Ascending aorta (tissue), 2 donors: ENCODE measurements at regions not wholly inside any gene's neighbourhood (a gene's known extent, or its start where the extent isn't known, plus 50 kb on each side); places are given as distances from the start of the nearest gene placed in this dataset.

Source experiments
- DNase-seq, 2 donors: peaks; one replicate each; pipeline ENCODE4 v3.0.0-alpha.2; 2019; ENCODE audit warnings: low spot score in 2 of 2
- H3K27ac ChIP-seq, 2 donors: fragments of 200-600 bp; sonication (generic); one replicate each; pipeline ENCODE4 v1.5.1; 2016 to 2017; ENCODE audit warnings: mild to moderate bottlenecking in 1 of 2
- H3K27me3 ChIP-seq: fragments of 200-600 bp; sonication (generic); one replicate; pipeline ENCODE4 v1.5.1; 2017
- H3K36me3 ChIP-seq, 2 donors: fragments of 200-600 bp; sonication (generic); one replicate each; pipeline ENCODE4 v1.5.1; 2016
- H3K4me1 ChIP-seq, 2 donors: fragments of 200-600 bp; sonication (generic); one replicate each; pipeline ENCODE4 v1.5.1; 2016 to 2017; ENCODE audit warnings: mild to moderate bottlenecking in 1 of 2
- H3K4me3 ChIP-seq, 2 donors: fragments of 200-600 bp; sonication (generic); one replicate each; pipeline ENCODE4 v1.5.1; 2016 to 2017; ENCODE audit warnings: mild to moderate bottlenecking in 1 of 2
- H3K9me3 ChIP-seq, 2 donors: fragments of 200-600 bp; sonication (generic); one replicate each; pipeline ENCODE4 v1.5.1; 2016
- CTCF ChIP-seq, 3 experiments: fragments of 200-600 bp in 2 of 3; fragments of 450-650 bp in 1 of 3; sonication (generic) in 2 of 3; IDR thresholded peaks; one replicate each; pipeline ENCODE4 v1.5.1; 2016 to 2019; ENCODE audit warnings: antibody characterized with exemption in 3 of 3, mild to moderate bottlenecking in 1 of 3, moderate library complexity in 1 of 3
- intact Hi-C: fragments of 100-400 bp; cut with DNase I; formaldehyde crosslinking; loops from one replicate; pipeline ENCODE4 v1.15.1; 2023

GRCh38 chr12:92073094-92073493, 72.6 kb downstream of the BTG1 start:
- Histone ChIP-seq H3K27ac (no peak overlapping the region), H3K27me3 (no peaks in the 10 kb centered on the region), H3K4me1 (peaks cover 0 to 2% of the 10 kb centered on the region in 2 donors), H3K4me3 (no peak overlapping the region), H3K36me3 (no peaks in the 10 kb centered on the region), H3K9me3 (no peaks in the 10 kb centered on the region)
- TF ChIP-seq CTCF (IDR thresholded peaks at IDR 0.05): no peak
- no peak for DNase-seq
- intact Hi-C loops: no loop called here

GRCh38 chr12:92072112-92072511, 73.5 kb downstream of the BTG1 start:
- no peaks in the 10 kb centered on the region for H3K27me3 ChIP-seq
- no peak overlapping the region for H3K27ac ChIP-seq
- no peaks in the 10 kb centered on the region for H3K9me3 ChIP-seq
- no peak for DNase-seq
- intact Hi-C loops: no loop called here
- H3K4me3 ChIP-seq: no peak overlapping the region
- no peaks in the 10 kb centered on the region for H3K36me3 ChIP-seq
- no peaks in the 10 kb centered on the region for H3K4me1 ChIP-seq
- TF ChIP-seq CTCF (IDR thresholded peaks at IDR 0.05): no peak

- no peaks in the 10 kb centered on the region for H3K27me3 ChIP-seq
- no peak overlapping the region for H3K4me3 ChIP-seq
- no peaks in the 10 kb centered on the region for H3K36me3 ChIP-seq
- no peak for DNase-seq
- no peak for TF ChIP-seq CTCF (IDR thresholded peaks at IDR 0.05)
- intact Hi-C loops: no loop called here
- H3K27ac ChIP-seq: no peak overlapping the region
- H3K4me1 ChIP-seq: no peaks in the 10 kb centered on the region
- no peaks in the 10 kb centered on the region for H3K9me3 ChIP-seq
These were observed 74.7 kb downstream of the BTG1 start for GRCh38 chr12:92070864-92071445.

GRCh38 chr12:92070054-92070863, 75.4 kb downstream of the BTG1 start:
- no peak overlapping the region for H3K4me3 ChIP-seq
- intact Hi-C loops: no loop called here
- no peaks in the 10 kb centered on the region for H3K36me3 ChIP-seq
- no peak overlapping the region for H3K27ac ChIP-seq
- no peaks in the 10 kb centered on the region for H3K9me3 ChIP-seq
- TF ChIP-seq CTCF (IDR thresholded peaks at IDR 0.05): no peak
- H3K27me3 ChIP-seq: no peaks in the 10 kb centered on the region
- DNase-seq: no peak
- no peaks in the 10 kb centered on the region for H3K4me1 ChIP-seq

- H3K9me3 ChIP-seq: no peaks in the 10 kb centered on the region
- no peaks in the 10 kb centered on the region for H3K27me3 ChIP-seq
- intact Hi-C loops: no loop called here
- no peak for TF ChIP-seq CTCF (IDR thresholded peaks at IDR 0.05)
- H3K27ac ChIP-seq: no peak overlapping the region
- DNase-seq: no peak
- no peaks in the 10 kb centered on the region for H3K4me1 ChIP-seq
- no peak overlapping the region for H3K4me3 ChIP-seq
- no peaks in the 10 kb centered on the region for H3K36me3 ChIP-seq
These were observed 77.2 kb downstream of the BTG1 start for GRCh38 chr12:92068459-92068858.
